ENCODE measurements at regions not wholly inside any gene's neighbourhood (a gene's known extent, or its start where the extent isn't known, plus 50 kb on each side); places are given as distances from the start of the nearest gene placed in this dataset.
"Not testable (repeated sequence)": the region's sequence is repeated elsewhere in the genome, so short reads cannot be mapped to it uniquely, and the experiment has no call there.

DNA sequence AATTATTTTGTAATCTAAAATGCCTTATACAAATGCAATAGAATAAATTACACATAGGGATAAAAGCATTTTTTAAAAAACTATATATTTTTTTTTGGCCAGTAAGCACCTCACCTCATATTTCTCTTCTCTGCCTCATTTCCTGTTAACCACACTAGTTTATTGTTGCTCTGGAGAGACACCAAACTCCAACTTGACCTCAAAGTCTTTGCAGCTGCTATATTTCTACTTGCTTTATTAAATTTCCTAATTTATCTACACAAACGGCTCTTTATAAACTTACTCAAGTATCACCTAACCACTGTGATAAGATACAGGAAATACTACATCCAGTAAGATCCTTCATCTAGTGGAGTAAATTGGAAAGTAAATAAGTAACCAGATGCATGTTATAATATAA is 622.3 kb downstream of the C12orf50 start:
- H3K27ac ChIP-seq: no peak overlapping the region
- TF ChIP-seq, protein P1, sequence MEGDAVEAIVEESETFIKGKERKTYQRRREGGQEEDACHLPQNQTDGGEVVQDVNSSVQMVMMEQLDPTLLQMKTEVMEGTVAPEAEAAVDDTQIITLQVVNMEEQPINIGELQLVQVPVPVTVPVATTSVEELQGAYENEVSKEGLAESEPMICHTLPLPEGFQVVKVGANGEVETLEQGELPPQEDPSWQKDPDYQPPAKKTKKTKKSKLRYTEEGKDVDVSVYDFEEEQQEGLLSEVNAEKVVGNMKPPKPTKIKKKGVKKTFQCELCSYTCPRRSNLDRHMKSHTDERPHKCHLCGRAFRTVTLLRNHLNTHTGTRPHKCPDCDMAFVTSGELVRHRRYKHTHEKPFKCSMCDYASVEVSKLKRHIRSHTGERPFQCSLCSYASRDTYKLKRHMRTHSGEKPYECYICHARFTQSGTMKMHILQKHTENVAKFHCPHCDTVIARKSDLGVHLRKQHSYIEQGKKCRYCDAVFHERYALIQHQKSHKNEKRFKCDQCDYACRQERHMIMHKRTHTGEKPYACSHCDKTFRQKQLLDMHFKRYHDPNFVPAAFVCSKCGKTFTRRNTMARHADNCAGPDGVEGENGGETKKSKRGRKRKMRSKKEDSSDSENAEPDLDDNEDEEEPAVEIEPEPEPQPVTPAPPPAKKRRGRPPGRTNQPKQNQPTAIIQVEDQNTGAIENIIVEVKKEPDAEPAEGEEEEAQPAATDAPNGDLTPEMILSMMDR (IDR thresholded peaks at IDR 0.05): no peak
- no peak for DNase-seq (ENCODE audit: low spot score)
- no peak overlapping the region for H3K4me3 ChIP-seq

DNA sequence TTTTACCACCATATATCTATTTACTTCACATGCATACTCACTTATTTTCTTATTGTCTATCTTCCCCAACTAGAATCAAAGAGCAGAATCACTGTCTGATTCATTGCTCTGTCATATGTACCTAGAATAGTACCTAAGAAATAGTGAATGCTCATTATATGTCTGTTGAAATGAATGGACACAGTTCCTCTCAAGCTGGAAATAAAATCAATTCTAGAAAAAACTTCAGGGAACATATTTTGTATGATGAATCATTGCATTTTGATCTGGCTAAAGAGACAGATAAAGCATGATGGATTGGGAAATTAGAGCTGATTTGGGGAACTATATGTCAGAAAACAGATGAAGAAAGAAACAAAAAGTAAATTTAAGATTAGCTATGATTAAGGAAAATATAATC is 623.3 kb downstream of the C12orf50 start:
- no peak overlapping the region for H3K27ac ChIP-seq
- TF ChIP-seq, protein P1 (IDR thresholded peaks at IDR 0.05): no peak
- no peak for DNase-seq (ENCODE audit: low spot score)
- H3K4me3 ChIP-seq: no peak overlapping the region

DNA sequence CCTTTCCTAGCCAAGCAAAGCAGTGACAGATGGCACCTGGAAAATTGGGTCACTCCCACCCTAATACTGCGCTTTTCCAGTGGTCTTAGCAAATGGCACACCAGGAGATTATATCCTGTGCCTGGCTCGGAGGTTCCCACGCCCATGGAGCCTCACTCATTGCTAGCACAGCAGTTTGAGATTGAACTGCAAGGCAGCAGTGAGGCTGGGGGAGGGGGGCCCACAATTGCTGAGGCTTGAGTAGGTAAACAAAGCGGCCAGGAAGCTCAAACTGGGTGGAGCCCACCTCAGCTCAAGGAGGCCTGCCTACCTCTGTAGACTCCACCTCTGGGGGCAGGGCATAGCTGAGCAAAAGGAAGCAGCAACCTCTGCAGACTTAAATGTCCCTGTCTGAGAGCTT is 635.0 kb downstream of the C12orf50 start:
- DNase-seq (ENCODE audit: low spot score); H3K27ac ChIP-seq; H3K4me3 ChIP-seq: not testable (repeated sequence)

DNA sequence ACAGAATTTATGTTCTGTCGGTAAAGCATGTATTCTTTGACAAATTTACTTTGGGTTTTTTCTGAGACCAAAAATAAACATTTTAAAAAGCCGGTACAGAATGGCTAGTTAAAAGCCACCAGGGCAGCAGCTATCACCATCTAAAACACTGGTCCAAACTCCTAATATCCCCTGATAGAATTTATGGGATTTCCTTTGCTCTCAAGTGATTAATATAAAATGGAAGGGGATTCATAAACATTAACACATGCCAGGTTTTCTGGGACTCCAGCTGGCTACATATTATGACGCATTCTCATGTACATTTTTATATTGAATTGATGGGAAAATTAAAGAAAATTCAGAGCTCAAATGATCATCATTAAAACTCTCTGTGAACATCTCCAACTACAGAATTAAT is 640.8 kb downstream of the C12orf50 start:
- Histone ChIP-seq H3K4me3 (no peak overlapping the region), H3K27ac (no peak overlapping the region)
- DNase-seq (ENCODE audit: low spot score): no peak
- TF ChIP-seq, protein P1 (IDR thresholded peaks at IDR 0.05): no peak

DNA sequence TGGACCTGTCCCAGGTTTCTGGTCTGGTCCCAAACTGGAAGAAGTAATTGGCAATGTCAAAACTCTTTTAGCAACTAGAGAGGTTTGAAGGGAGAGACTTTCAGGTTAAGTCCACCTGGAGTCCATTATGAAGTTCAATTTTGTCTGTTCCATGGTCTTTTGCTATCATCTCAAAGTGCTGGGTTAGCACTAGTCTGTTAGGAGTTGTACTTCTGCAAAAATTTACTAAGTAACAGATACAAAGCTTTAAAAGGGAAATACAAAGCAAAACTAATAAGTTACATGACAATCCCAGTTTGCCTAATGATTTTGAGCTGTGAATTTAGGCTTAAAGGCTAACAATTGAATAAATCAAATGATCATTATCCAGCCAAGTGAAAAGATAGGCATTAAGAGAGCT is 643.9 kb downstream of the C12orf50 start:
- DNase-seq (ENCODE audit: low spot score): no peak
- TF ChIP-seq, protein P1 (IDR thresholded peaks at IDR 0.05): no peak
- Histone ChIP-seq H3K4me3 (no peak overlapping the region), H3K27ac (no peak overlapping the region)

DNA sequence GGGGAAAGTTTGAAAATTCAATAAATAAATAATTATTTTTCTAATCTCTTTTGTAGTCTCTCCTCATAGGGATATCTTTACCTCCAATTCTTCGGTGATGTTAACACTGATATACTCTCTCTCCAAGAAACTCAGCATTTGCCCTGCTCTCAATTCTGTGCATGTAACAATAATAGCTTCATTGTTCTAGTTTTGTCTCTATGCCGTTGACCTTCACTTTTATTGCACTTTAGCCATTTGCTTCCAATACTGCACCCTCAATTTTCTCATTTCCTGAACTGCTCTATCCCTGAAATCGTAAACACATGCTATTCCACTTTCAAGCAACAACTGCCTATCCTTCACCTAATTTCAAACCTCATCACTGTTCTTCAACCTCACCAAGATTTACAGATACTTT is 645.0 kb downstream of the C12orf50 start:
- DNase-seq (ENCODE audit: low spot score): no peak
- Histone ChIP-seq H3K4me3 (no peak overlapping the region), H3K27ac (no peak overlapping the region)
- TF ChIP-seq, protein P1 (IDR thresholded peaks at IDR 0.05): no peak

DNA sequence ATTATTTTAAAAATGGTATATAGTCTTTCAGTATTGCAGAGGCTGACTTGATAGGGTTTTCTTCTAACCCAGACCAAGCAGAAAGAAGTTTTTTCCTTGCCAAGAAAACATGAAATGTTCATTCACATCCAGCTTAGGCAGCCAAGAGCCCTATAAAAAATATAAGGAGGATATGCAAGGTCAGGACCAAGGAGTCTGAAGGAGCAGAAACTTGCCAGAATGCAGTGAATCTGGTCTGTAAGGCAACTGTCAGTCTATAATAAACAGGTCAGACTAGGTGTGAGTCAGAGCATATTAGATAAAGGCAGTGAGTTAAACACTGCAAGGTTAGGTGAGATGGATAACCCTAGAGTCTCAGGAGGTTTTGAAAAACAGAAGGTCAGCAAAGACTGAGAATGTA is 645.5 kb downstream of the C12orf50 start:
- DNase-seq (ENCODE audit: low spot score): no peak
- TF ChIP-seq, protein P1 (IDR thresholded peaks at IDR 0.05): no peak
- H3K4me3 ChIP-seq: no peak overlapping the region

DNA sequence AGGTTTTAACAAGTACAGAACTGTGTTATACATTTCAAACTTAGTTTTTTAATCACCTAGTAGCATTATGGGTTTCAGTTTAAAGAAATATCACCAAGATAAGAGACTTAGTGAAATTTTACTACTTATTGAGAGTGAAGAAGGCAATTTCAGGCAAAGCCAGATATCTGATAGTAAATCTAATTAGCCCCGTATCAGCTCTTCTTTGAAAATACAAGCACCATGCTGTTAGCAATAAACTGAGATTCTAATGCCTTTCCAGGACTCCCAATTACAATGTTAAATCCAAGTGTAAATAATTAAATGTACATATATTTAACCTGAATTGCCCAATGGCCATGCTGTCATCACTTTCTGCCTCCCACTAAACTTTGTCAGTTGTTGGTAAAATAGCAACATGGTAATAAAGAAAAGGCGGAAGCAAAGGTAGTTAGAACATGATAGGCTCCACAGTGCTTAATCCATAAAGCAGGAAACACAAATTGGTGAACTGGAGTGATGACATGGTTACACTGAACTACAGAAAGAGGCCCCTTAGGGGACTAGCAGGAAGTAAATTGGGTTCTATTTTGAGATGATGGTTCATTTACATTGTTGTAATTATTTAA is 646.1 kb downstream of the C12orf50 start:
- Histone ChIP-seq H3K27ac (no peak overlapping the region), H3K4me3 (no peak overlapping the region)
- TF ChIP-seq, protein P1 (IDR thresholded peaks at IDR 0.05): no peak
- no peak for DNase-seq (ENCODE audit: low spot score)

More for the DNA sequence above, 645.5 kb downstream of the C12orf50 start:
- H3K27ac ChIP-seq: no peak overlapping the region

Measured in coronary artery (tissue), 2 donors.